GM18867 (cell line): ENCODE measurements at regions not wholly inside any gene's neighbourhood (a gene's known extent, or its start where the extent isn't known, plus 50 kb on each side); places are given as distances from the start of the nearest gene placed in this dataset.

ENCODE experiments used
- ATAC-seq: cut with Tn5 transposase; IDR thresholded peaks from one replicate; pipeline ENCODE4 v1.9.1; 2021; ENCODE audit warnings: mild to moderate bottlenecking, moderate library complexity; ENCODE audit not compliant: unreplicated experiment

GRCh38 chr10:58140691-58141347 lies 126.9 kb downstream of the IPMK start:
- no peak for ATAC-seq

- no peak for ATAC-seq
These were observed 127.6 kb downstream of the IPMK start for GRCh38 chr10:58140054-58140453.

- no peak for ATAC-seq
These were observed 129.9 kb downstream of the IPMK start for GRCh38 chr10:58137813-58138212.

GRCh38 chr10:58115218-58116050 lies 152.3 kb downstream of the IPMK start:
- no peak for ATAC-seq

- ATAC-seq: no peak
These were observed 158.0 kb downstream of the IPMK start for GRCh38 chr10:58109731-58110130.

- no peak for ATAC-seq
These were observed 160.2 kb downstream of the IPMK start for GRCh38 chr10:58107506-58107905.

- no peak for ATAC-seq
These were observed 161.3 kb downstream of the IPMK start for GRCh38 chr10:58106211-58107035.

- no peak for ATAC-seq
These were observed 163.3 kb downstream of the IPMK start for GRCh38 chr10:58104351-58104751.

- no peak for ATAC-seq
These were observed 164.8 kb downstream of the IPMK start for GRCh38 chr10:58102897-58103296.

GRCh38 chr10:58101682-58102081 lies 166.0 kb downstream of the IPMK start:
- no peak for ATAC-seq

- peak; percentile 58 for ATAC-seq
These were observed 172.5 kb downstream of the IPMK start for GRCh38 chr10:58094985-58095718.

- ATAC-seq: no peak
These were observed 175.8 kb downstream of the IPMK start for GRCh38 chr10:58091886-58092285.

- ATAC-seq: no peak
These were observed 178.0 kb downstream of the IPMK start for GRCh38 chr10:58089739-58090138.

- no peak for ATAC-seq
These were observed 179.8 kb downstream of the IPMK start for GRCh38 chr10:58087896-58088295.

GRCh38 chr10:58086763-58087150 lies 180.9 kb downstream of the IPMK start:
- no peak for ATAC-seq

GRCh38 chr10:58086144-58086762 lies 181.4 kb downstream of the IPMK start:
- ATAC-seq: no peak

GRCh38 chr10:58082248-58082647 lies 185.4 kb downstream of the IPMK start:
- ATAC-seq: no peak

GRCh38 chr10:58081353-58081752 lies 186.3 kb downstream of the IPMK start:
- ATAC-seq: no peak

GRCh38 chr10:58079461-58079860 lies 188.2 kb downstream of the IPMK start:
- ATAC-seq: no peak

- no peak for ATAC-seq
These were observed 195.1 kb downstream of the IPMK start for GRCh38 chr10:58072634-58073033.
